HEK293 (cell line): ENCODE measurements at regions not wholly inside any gene's neighbourhood (a gene's known extent, or its start where the extent isn't known, plus 50 kb on each side); places are given as distances from the start of the nearest gene placed in this dataset.

Source experiments
- CTCF ChIA-PET: fragments of 350-600 bp; formaldehyde crosslinking; extraction: SDS; loops from one replicate; lab custom pipeline; 2021; ENCODE audit warnings: antibody characterized with exemption; lab: Yijun Ruan, JAX
- POLR2A ChIA-PET: fragments of 300-600 bp; formaldehyde crosslinking; extraction: SDS; loops from one replicate; lab custom pipeline; 2020; ENCODE audit warnings: antibody characterized with exemption, inconsistent platforms; lab: Yijun Ruan, JAX
- H3K27ac ChIP-seq: fragments of 200-500 bp; sonication (Bioruptor generic); 2 replicates; pipeline ENCODE4 v1.5.1; 2014; ENCODE audit warnings: low read depth, low read length, control low read depth, inconsistent platforms; ENCODE audit errors: extremely low read depth
- H3K36me3 ChIP-seq, 2 experiments: fragments of 200-500 bp in 1 of 2; sonication (Bioruptor generic) in 1 of 2; 1 replicate in 1 of 2; 2 replicates in 1 of 2; pipeline ENCODE4 v1.5.1; 2014 to 2017; ENCODE audit warnings: inconsistent platforms in 2 of 2, low read length in 2 of 2; ENCODE audit not compliant: control insufficient read depth in 2 of 2, insufficient read depth in 1 of 2
- H3K4me1 ChIP-seq: fragments of 200-500 bp; sonication (Bioruptor generic); 2 replicates; pipeline ENCODE4 v1.5.1; 2014; ENCODE audit warnings: mild to moderate bottlenecking, low read length, inconsistent platforms; ENCODE audit not compliant: control insufficient read depth, insufficient read depth
- H3K4me3 ChIP-seq: 2 replicates; pipeline ENCODE4 v1.5.1; 2011; ENCODE audit warnings: low read depth, mild to moderate bottlenecking, control low read depth, low read length, moderate library complexity
- H3K9me3 ChIP-seq: fragments of 200-500 bp; sonication (Bioruptor generic); 2 replicates; pipeline ENCODE4 v1.5.1; 2014; ENCODE audit warnings: low read depth, low read length, inconsistent platforms; ENCODE audit not compliant: control insufficient read depth, insufficient read depth
- MEIS1 ChIP-seq: sonication (generic); formaldehyde crosslinking; IDR thresholded peaks from 2 replicates; pipeline ENCODE4 v1.8.1; 2022; ENCODE audit warnings: missing genetic modification reagents, mild to moderate bottlenecking, borderline replicate concordance
- YY2 ChIP-seq: fragments of 450-650 bp; formaldehyde crosslinking; IDR thresholded peaks from 2 replicates; pipeline ENCODE4 v1.5.1; 2016; ENCODE audit warnings: missing biosample characterization, missing genetic modification characterization
- ZFP3 ChIP-seq: fragments of 450-650 bp; formaldehyde crosslinking; IDR thresholded peaks from 2 replicates; pipeline ENCODE4 v1.5.1; 2016; ENCODE audit warnings: low read depth, missing biosample characterization, missing genetic modification characterization
- ZNF175 ChIP-seq: fragments of 450-650 bp; formaldehyde crosslinking; IDR thresholded peaks from 2 replicates; pipeline ENCODE4 v1.5.1; 2016; ENCODE audit warnings: missing biosample characterization, missing genetic modification characterization
- ZNF184 ChIP-seq: fragments of 450-650 bp; IDR thresholded peaks from 2 replicates; pipeline ENCODE4 v1.5.1; 2018; ENCODE audit warnings: missing biosample characterization, mild to moderate bottlenecking, missing genetic modification characterization
- ZNF324 ChIP-seq: fragments of 450-650 bp; formaldehyde crosslinking; IDR thresholded peaks from 2 replicates; pipeline ENCODE4 v1.5.1; 2016; ENCODE audit warnings: missing biosample characterization, missing genetic modification characterization
- ZNF423 ChIP-seq: fragments of 450-650 bp; formaldehyde crosslinking; IDR thresholded peaks from 2 replicates; pipeline ENCODE4 v1.5.1; 2016; ENCODE audit warnings: missing biosample characterization, missing genetic modification characterization
- ZNF426 ChIP-seq: fragments of 450-650 bp; formaldehyde crosslinking; IDR thresholded peaks from 2 replicates; pipeline ENCODE4 v1.5.1; 2017; ENCODE audit warnings: missing biosample characterization, missing genetic modification characterization, mild to moderate bottlenecking, inconsistent platforms, moderate library complexity
- ZNF501 ChIP-seq: fragments of 450-650 bp; formaldehyde crosslinking; IDR thresholded peaks from 2 replicates; pipeline ENCODE4 v1.5.1; 2016; ENCODE audit warnings: missing biosample characterization, missing genetic modification characterization
- ZNF624 ChIP-seq: fragments of 450-650 bp; formaldehyde crosslinking; IDR thresholded peaks from 2 replicates; pipeline ENCODE4 v1.5.1; 2017; ENCODE audit warnings: missing biosample characterization, missing genetic modification characterization
- ZNF626 ChIP-seq: fragments of 450-650 bp; sonication (Bioruptor Pico); formaldehyde crosslinking; IDR thresholded peaks from 2 replicates; pipeline ENCODE4 v1.5.1; 2018; ENCODE audit warnings: missing biosample characterization, missing genetic modification characterization, inconsistent platforms
- ZNF660 ChIP-seq: fragments of 450-650 bp; IDR thresholded peaks from 2 replicates; pipeline ENCODE4 v1.5.1; 2018; ENCODE audit warnings: missing biosample characterization, mild to moderate bottlenecking, missing genetic modification characterization
- ZNF76 ChIP-seq: fragments of 450-650 bp; formaldehyde crosslinking; IDR thresholded peaks from 2 replicates; pipeline ENCODE4; 2016; ENCODE audit warnings: low read depth, missing biosample characterization, missing genetic modification characterization, borderline replicate concordance
- ZSCAN23 ChIP-seq: fragments of 450-650 bp; formaldehyde crosslinking; IDR thresholded peaks from 2 replicates; pipeline ENCODE4 v1.5.1; 2016; ENCODE audit warnings: missing biosample characterization, missing genetic modification characterization
- TF ChIP-seq, protein P1 (sequence below): fragments of 450-650 bp; formaldehyde crosslinking; IDR thresholded peaks from 2 replicates; pipeline ENCODE4 v1.5.1; 2016; ENCODE audit warnings: missing biosample characterization, missing genetic modification characterization
- TF ChIP-seq, protein P2 (sequence below): fragments of 450-650 bp; formaldehyde crosslinking; IDR thresholded peaks from 2 replicates; pipeline ENCODE4 v1.5.1; 2016; ENCODE audit warnings: missing biosample characterization, missing genetic modification characterization
- TF ChIP-seq, protein P3 (sequence below): fragments of 450-650 bp; formaldehyde crosslinking; conservative IDR thresholded peaks from 2 replicates; pipeline ENCODE4 v1.5.1; 2016; ENCODE audit warnings: low read depth, missing biosample characterization, missing genetic modification characterization
- TF ChIP-seq, protein P4 (sequence below): fragments of 450-650 bp; formaldehyde crosslinking; IDR thresholded peaks from 2 replicates; pipeline ENCODE4 v1.5.1; 2016; ENCODE audit warnings: missing biosample characterization, missing genetic modification characterization

DNA sequence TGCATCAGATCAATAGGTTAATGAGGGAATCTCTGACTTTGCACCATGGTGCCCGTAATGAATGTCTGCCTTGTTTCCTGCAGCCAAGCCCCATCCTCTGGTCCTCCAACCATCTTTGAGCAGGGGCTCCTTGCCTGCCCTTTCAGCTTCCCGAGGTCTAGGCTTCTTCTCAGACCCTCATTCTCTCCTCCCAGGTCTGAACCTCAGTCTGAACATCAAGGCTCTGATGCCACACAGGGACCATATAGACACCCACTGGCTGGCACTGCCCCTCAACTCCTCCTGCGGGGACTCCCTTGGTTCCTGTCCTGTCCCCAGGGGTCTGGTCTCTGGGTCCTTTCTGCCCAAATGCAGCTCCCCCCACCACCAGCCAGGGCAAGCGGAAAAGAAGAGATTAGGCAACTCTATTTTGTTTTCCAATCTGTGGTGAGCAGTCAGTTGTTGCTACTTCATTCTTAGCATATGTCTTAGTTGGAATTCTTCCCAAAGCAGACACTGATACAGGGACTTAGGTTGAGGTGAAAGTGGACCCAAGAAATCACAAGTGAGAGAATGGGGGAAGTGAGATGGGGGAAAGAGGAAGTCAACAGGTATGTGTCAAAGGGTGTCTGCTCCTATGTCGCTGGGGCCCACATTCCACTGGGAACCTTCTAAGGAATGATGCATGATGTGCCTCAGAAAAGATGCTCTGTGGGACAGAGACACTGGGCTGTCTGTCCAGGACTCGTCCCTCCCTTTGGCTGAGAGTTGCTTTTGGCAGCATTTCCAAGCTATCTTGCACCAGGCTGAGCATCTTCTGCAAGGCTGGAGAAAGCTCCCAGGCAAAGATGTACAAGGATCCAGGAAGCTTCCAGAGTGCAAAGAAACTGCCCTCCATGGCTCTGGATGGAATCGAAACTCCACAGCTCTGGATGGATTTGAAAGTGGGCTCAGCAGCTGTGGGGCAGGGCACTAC, 1096.5 kb upstream of the TMEM132C start:
- CTCF ChIA-PET: no interaction called here

More for the DNA sequence above, 1096.5 kb upstream of the TMEM132C start:
- Histone ChIP-seq H3K36me3 (no peaks in the 10 kb centered on the region), H3K27ac (no peak overlapping the region), H3K4me1 (no peaks in the 10 kb centered on the region), H3K9me3 (no peaks in the 10 kb centered on the region), H3K4me3 (no peak overlapping the region)
- TF ChIP-seq ZNF324 (tag by site-specific recombination) (no peak), ZSCAN23 (tag by site-specific recombination) (no peak), ZNF626 (no peak), ZFP3 (tag by site-specific recombination) (no peak), YY2 (tag by site-specific recombination) (no peak), ZNF184 (no peak), ZNF501 (no peak), MEIS1 (CRISPR knock-in tag) (no peak), ZNF660 (tag by site-specific recombination) (no peak), ZNF423 (no peak), ZNF76 (no peak), ZNF624 (tag by site-specific recombination) (no peak), ZNF175 (tag by site-specific recombination) (no peak), ZNF426 (no peak)
- TF ChIP-seq, protein P1, sequence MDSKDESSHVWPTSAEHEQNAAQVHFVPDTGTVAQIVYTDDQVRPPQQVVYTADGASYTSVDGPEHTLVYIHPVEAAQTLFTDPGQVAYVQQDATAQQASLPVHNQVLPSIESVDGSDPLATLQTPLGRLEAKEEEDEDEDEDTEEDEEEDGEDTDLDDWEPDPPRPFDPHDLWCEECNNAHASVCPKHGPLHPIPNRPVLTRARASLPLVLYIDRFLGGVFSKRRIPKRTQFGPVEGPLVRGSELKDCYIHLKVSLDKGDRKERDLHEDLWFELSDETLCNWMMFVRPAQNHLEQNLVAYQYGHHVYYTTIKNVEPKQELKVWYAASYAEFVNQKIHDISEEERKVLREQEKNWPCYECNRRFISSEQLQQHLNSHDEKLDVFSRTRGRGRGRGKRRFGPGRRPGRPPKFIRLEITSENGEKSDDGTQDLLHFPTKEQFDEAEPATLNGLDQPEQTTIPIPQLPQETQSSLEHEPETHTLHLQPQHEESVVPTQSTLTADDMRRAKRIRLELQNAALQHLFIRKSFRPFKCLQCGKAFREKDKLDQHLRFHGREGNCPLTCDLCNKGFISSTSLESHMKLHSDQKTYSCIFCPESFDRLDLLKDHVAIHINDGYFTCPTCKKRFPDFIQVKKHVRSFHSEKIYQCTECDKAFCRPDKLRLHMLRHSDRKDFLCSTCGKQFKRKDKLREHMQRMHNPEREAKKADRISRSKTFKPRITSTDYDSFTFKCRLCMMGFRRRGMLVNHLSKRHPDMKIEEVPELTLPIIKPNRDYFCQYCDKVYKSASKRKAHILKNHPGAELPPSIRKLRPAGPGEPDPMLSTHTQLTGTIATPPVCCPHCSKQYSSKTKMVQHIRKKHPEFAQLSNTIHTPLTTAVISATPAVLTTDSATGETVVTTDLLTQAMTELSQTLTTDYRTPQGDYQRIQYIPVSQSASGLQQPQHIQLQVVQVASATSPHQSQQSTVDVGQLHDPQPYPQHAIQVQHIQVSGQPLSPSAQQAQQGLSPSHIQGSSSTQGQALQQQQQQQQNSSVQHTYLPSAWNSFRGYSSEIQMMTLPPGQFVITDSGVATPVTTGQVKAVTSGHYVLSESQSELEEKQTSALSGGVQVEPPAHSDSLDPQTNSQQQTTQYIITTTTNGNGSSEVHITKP (tag by site-specific recombination): no peak
- TF ChIP-seq, protein P2, sequence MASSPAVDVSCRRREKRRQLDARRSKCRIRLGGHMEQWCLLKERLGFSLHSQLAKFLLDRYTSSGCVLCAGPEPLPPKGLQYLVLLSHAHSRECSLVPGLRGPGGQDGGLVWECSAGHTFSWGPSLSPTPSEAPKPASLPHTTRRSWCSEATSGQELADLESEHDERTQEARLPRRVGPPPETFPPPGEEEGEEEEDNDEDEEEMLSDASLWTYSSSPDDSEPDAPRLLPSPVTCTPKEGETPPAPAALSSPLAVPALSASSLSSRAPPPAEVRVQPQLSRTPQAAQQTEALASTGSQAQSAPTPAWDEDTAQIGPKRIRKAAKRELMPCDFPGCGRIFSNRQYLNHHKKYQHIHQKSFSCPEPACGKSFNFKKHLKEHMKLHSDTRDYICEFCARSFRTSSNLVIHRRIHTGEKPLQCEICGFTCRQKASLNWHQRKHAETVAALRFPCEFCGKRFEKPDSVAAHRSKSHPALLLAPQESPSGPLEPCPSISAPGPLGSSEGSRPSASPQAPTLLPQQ (tag by site-specific recombination): no peak
- TF ChIP-seq, protein P3, sequence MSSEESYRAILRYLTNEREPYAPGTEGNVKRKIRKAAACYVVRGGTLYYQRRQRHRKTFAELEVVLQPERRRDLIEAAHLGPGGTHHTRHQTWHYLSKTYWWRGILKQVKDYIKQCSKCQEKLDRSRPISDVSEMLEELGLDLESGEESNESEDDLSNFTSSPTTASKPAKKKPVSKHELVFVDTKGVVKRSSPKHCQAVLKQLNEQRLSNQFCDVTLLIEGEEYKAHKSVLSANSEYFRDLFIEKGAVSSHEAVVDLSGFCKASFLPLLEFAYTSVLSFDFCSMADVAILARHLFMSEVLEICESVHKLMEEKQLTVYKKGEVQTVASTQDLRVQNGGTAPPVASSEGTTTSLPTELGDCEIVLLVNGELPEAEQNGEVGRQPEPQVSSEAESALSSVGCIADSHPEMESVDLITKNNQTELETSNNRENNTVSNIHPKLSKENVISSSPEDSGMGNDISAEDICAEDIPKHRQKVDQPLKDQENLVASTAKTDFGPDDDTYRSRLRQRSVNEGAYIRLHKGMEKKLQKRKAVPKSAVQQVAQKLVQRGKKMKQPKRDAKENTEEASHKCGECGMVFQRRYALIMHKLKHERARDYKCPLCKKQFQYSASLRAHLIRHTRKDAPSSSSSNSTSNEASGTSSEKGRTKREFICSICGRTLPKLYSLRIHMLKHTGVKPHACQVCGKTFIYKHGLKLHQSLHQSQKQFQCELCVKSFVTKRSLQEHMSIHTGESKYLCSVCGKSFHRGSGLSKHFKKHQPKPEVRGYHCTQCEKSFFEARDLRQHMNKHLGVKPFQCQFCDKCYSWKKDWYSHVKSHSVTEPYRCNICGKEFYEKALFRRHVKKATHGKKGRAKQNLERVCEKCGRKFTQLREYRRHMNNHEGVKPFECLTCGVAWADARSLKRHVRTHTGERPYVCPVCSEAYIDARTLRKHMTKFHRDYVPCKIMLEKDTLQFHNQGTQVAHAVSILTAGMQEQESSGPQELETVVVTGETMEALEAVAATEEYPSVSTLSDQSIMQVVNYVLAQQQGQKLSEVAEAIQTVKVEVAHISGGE: no peak
- TF ChIP-seq, protein P4, sequence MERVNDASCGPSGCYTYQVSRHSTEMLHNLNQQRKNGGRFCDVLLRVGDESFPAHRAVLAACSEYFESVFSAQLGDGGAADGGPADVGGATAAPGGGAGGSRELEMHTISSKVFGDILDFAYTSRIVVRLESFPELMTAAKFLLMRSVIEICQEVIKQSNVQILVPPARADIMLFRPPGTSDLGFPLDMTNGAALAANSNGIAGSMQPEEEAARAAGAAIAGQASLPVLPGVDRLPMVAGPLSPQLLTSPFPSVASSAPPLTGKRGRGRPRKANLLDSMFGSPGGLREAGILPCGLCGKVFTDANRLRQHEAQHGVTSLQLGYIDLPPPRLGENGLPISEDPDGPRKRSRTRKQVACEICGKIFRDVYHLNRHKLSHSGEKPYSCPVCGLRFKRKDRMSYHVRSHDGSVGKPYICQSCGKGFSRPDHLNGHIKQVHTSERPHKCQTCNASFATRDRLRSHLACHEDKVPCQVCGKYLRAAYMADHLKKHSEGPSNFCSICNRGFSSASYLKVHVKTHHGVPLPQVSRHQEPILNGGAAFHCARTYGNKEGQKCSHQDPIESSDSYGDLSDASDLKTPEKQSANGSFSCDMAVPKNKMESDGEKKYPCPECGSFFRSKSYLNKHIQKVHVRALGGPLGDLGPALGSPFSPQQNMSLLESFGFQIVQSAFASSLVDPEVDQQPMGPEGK (tag by site-specific recombination): no peak
- POLR2A ChIA-PET: no interaction called here
